OCI-LY1 (cell line): ENCODE measurements at regions not wholly inside any gene's neighbourhood (a gene's known extent, or its start where the extent isn't known, plus 50 kb on each side); places are given as distances from the start of the nearest gene placed in this dataset.

ENCODE experiments used
- H2AFZ ChIP-seq: fragments of 200-600 bp; sonication (generic), shearing (Covaris generic); 2 replicates; pipeline ENCODE4 v1.6.0; 2014; ENCODE audit warnings: antibody characterized with exemption, mild to moderate bottlenecking, low read length
- H3F3A ChIP-seq: fragments of 200-600 bp; sonication (generic), shearing (Covaris generic); 2 replicates; pipeline ENCODE4 v1.6.0; 2014; ENCODE audit warnings: mild to moderate bottlenecking, antibody characterized with exemption, low read length, moderate library complexity; ENCODE audit not compliant: insufficient read depth
- H3K27ac ChIP-seq: fragments of 200-600 bp; sonication (generic); 2 replicates; pipeline ENCODE4 v1.5.1; 2014; ENCODE audit warnings: low read length, mixed run types, mild to moderate bottlenecking, low read depth; ENCODE audit not compliant: poor library complexity, severe bottlenecking
- H3K27me3 ChIP-seq: fragments of 200-600 bp; sonication (generic); 2 replicates; pipeline ENCODE4 v1.6.0; 2014; ENCODE audit warnings: antibody characterized with exemption, mild to moderate bottlenecking, low read length, moderate library complexity; ENCODE audit not compliant: insufficient read depth
- H3K36me3 ChIP-seq: fragments of 200-600 bp; sonication (generic); 2 replicates; pipeline ENCODE4 v1.6.1; 2014; ENCODE audit warnings: mild to moderate bottlenecking, antibody characterized with exemption, low read length, moderate library complexity, mixed read lengths; ENCODE audit not compliant: insufficient read depth
- H3K4me1 ChIP-seq: fragments of 200-600 bp; sonication (generic); 2 replicates; pipeline ENCODE4 v1.5.1; 2014; ENCODE audit warnings: mild to moderate bottlenecking, low read length, moderate library complexity; ENCODE audit not compliant: insufficient read depth, severe bottlenecking
- H3K4me2 ChIP-seq: fragments of 200-600 bp; sonication (generic), shearing (Covaris generic); 2 replicates; pipeline ENCODE4 v1.6.1; 2014; ENCODE audit warnings: low read length
- H3K4me3 ChIP-seq: fragments of 200-600 bp; sonication (generic); 2 replicates; pipeline ENCODE4 v1.5.1; 2014; ENCODE audit warnings: low read length, low read depth, mild to moderate bottlenecking, mixed read lengths; ENCODE audit not compliant: poor library complexity, severe bottlenecking
- H3K79me2 ChIP-seq: fragments of 200-600 bp; shearing (Covaris generic); 2 replicates; pipeline ENCODE4 v1.6.1; 2016; ENCODE audit warnings: mixed run types, low read length, mixed read lengths; ENCODE audit not compliant: insufficient read depth
- H3K9ac ChIP-seq: fragments of 200-600 bp; sonication (generic), shearing (Covaris generic); 2 replicates; pipeline ENCODE4 v1.6.1; 2014; ENCODE audit warnings: mild to moderate bottlenecking, low read length, mixed read lengths
- H3K9me2 ChIP-seq: fragments of 200-600 bp; sonication (generic), shearing (Covaris generic); 2 replicates; pipeline ENCODE4 v1.6.1; 2014; ENCODE audit warnings: low read depth, mild to moderate bottlenecking, low read length, mixed read lengths
- H3K9me3 ChIP-seq: fragments of 200-600 bp; shearing (Covaris generic); 2 replicates; pipeline ENCODE4 v1.6.1; 2014; ENCODE audit warnings: low read length, mixed read lengths
- H4K20me1 ChIP-seq: fragments of 200-600 bp; sonication (generic), shearing (Covaris generic); 2 replicates; pipeline ENCODE4 v1.6.0; 2016; ENCODE audit warnings: mild to moderate bottlenecking, low read length; ENCODE audit not compliant: insufficient read depth
- EZH2 ChIP-seq: fragments of 200-600 bp; sonication (generic), shearing (Covaris generic); IDR thresholded peaks from 2 replicates; pipeline ENCODE4 v1.8.0; 2017; ENCODE audit warnings: borderline replicate concordance, mixed run types, mild to moderate bottlenecking, antibody characterized with exemption, low read length, moderate library complexity, mixed read lengths
- TF ChIP-seq, protein P1 (sequence below): fragments of 200-600 bp; sonication (generic), shearing (Covaris generic); IDR thresholded peaks from 2 replicates; pipeline ENCODE4 v1.5.1; 2017; ENCODE audit warnings: mild to moderate bottlenecking, antibody characterized with exemption, low read length, moderate library complexity, mixed read lengths

GRCh38 chrX:122504026-122504425 is 680.1 kb upstream of the GRIA3 start:
- no peaks in the 10 kb centered on the region for H3K9me2 ChIP-seq
- no peaks in the 10 kb centered on the region for H4K20me1 ChIP-seq
- H3K4me3 ChIP-seq: no peak overlapping the region
- no peaks in the 10 kb centered on the region for H3K9me3 ChIP-seq
- no peaks in the 10 kb centered on the region for H3K79me2 ChIP-seq
- no peak overlapping the region for H2AFZ ChIP-seq
- H3K27ac ChIP-seq: no peak overlapping the region
- H3F3A ChIP-seq: no peaks in the 10 kb centered on the region
- no peak for TF ChIP-seq EZH2
- TF ChIP-seq, protein P1, sequence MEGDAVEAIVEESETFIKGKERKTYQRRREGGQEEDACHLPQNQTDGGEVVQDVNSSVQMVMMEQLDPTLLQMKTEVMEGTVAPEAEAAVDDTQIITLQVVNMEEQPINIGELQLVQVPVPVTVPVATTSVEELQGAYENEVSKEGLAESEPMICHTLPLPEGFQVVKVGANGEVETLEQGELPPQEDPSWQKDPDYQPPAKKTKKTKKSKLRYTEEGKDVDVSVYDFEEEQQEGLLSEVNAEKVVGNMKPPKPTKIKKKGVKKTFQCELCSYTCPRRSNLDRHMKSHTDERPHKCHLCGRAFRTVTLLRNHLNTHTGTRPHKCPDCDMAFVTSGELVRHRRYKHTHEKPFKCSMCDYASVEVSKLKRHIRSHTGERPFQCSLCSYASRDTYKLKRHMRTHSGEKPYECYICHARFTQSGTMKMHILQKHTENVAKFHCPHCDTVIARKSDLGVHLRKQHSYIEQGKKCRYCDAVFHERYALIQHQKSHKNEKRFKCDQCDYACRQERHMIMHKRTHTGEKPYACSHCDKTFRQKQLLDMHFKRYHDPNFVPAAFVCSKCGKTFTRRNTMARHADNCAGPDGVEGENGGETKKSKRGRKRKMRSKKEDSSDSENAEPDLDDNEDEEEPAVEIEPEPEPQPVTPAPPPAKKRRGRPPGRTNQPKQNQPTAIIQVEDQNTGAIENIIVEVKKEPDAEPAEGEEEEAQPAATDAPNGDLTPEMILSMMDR: no peak
- no peak overlapping the region for H3K9ac ChIP-seq
- no peak overlapping the region for H3K4me2 ChIP-seq
- H3K4me1 ChIP-seq: no peaks in the 10 kb centered on the region
- H3K36me3 ChIP-seq: no peaks in the 10 kb centered on the region
- H3K27me3 ChIP-seq: no peaks in the 10 kb centered on the region

DNA sequence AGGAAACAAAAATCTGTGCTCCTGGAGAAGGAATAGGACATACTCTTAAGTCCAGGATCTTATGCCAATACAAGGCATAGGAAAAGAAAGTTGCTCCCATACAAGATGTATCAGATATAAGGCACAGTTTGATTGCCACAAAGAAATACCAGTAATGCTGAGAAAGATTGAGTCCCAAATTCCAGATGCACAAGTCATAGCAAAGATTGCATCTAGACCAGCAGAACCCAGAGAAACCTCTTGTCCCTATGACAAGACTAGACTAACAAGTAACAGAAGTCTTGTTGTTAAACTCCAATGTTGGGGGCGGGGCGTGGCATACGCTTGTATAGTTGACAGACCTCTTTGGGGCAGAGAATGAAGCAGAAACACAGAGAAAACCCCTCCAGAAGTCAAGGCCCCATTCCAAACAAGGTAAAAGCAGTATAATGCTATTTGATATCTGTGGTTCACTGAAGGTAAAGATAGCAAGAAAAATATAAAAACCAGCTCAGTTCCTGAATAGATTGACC is 671.5 kb upstream of the GRIA3 start:
- H3K36me3 ChIP-seq: no peaks in the 10 kb centered on the region

DNA sequence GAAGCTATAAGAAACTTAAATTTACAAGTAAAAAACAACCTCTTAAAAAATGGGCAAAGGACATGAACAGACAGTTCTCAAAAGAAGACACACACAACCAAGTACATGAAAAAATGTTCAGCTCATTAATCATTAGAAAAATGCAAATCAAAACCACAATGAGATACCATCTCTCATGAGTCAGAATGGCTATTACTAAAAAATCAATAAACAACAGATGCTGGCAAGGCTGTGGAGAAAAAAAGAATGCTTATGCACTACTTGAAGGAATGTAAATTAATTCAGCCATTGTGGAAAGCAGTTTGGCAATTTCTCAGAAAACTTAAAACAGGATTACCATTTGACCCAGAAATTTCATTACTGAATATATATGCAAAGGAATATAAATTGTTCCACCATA is 666.3 kb upstream of the GRIA3 start:
- H3K4me2 ChIP-seq: no peak overlapping the region
- H3K27me3 ChIP-seq: no peaks in the 10 kb centered on the region
- H3K27ac ChIP-seq: no peak overlapping the region
- no peaks in the 10 kb centered on the region for H4K20me1 ChIP-seq
- H3K9ac ChIP-seq: no peak overlapping the region
- H3K9me3 ChIP-seq: no peaks in the 10 kb centered on the region
- H3K4me3 ChIP-seq: no peak overlapping the region
- H3F3A ChIP-seq: no peaks in the 10 kb centered on the region
- TF ChIP-seq EZH2: no peak
- TF ChIP-seq, protein P1: no peak
- no peaks in the 10 kb centered on the region for H3K9me2 ChIP-seq
- H3K36me3 ChIP-seq: no peaks in the 10 kb centered on the region
- H3K79me2 ChIP-seq: no peaks in the 10 kb centered on the region
- H3K4me1 ChIP-seq: no peaks in the 10 kb centered on the region
- no peak overlapping the region for H2AFZ ChIP-seq

More for the DNA sequence above, 671.5 kb upstream of the GRIA3 start:
- H3K9me2 ChIP-seq: no peaks in the 10 kb centered on the region
- no peaks in the 10 kb centered on the region for H4K20me1 ChIP-seq
- no peak overlapping the region for H2AFZ ChIP-seq
- TF ChIP-seq EZH2: no peak
- TF ChIP-seq, protein P1: no peak
- H3K4me3 ChIP-seq: no peak overlapping the region
- no peak overlapping the region for H3K4me2 ChIP-seq
- H3K27ac ChIP-seq: no peak overlapping the region
- no peaks in the 10 kb centered on the region for H3K9me3 ChIP-seq
- no peaks in the 10 kb centered on the region for H3F3A ChIP-seq
- H3K79me2 ChIP-seq: no peaks in the 10 kb centered on the region
- no peak overlapping the region for H3K9ac ChIP-seq
- H3K4me1 ChIP-seq: no peaks in the 10 kb centered on the region
- no peaks in the 10 kb centered on the region for H3K27me3 ChIP-seq
